GM23338 (cell line): ENCODE measurements at regions not wholly inside any gene's neighbourhood (a gene's known extent, or its start where the extent isn't known, plus 50 kb on each side); places are given as distances from the start of the nearest gene placed in this dataset.

ENCODE experiments used
- ATAC-seq: fragments of 200-7000 bp; cut with Tn5 transposase; 3 replicates; pipeline ENCODE4 v1.9.1; 2020
- DNase-seq: peaks from one replicate; pipeline ENCODE4 v3.0.0-alpha.2; 2015; ENCODE audit warnings: low spot score
- H2AFZ ChIP-seq: fragments of 200-600 bp; sonication (generic); 2 replicates; pipeline ENCODE4 v1.8.0; 2016; ENCODE audit warnings: antibody characterized with exemption, mild to moderate bottlenecking, moderate library complexity
- H3F3A ChIP-seq: fragments of 200-600 bp; sonication (generic); replicated peaks from 2 replicates; pipeline ENCODE4 v1.8.0; 2017; ENCODE audit warnings: antibody characterized with exemption, mixed run types, low read depth
- H3K27ac ChIP-seq: fragments of 200-600 bp; sonication (generic); 2 replicates; pipeline ENCODE4 v1.6.1; 2016; ENCODE audit warnings: low read depth
- H3K27me3 ChIP-seq: fragments of 200-600 bp; sonication (generic); 2 replicates; pipeline ENCODE4 v1.8.0; 2016; ENCODE audit warnings: mild to moderate bottlenecking, mixed run types, moderate library complexity; ENCODE audit not compliant: insufficient read depth
- H3K36me3 ChIP-seq: fragments of 200-600 bp; sonication (generic); 2 replicates; pipeline ENCODE4 v1.8.0; 2016; ENCODE audit warnings: mild to moderate bottlenecking; ENCODE audit not compliant: insufficient read depth
- H3K4me1 ChIP-seq: fragments of 200-600 bp; sonication (generic); 2 replicates; pipeline ENCODE4 v1.8.0; 2016; ENCODE audit warnings: mild to moderate bottlenecking, moderate library complexity; ENCODE audit not compliant: insufficient read depth
- H3K4me2 ChIP-seq: fragments of 200-600 bp; sonication (generic); 2 replicates; pipeline ENCODE4 v1.7.1; 2017; ENCODE audit warnings: mixed run types
- H3K4me3 ChIP-seq: fragments of 200-600 bp; sonication (generic); 2 replicates; pipeline ENCODE4 v1.6.1; 2016; ENCODE audit warnings: mixed run types
- H3K79me2 ChIP-seq: fragments of 200-600 bp; sonication (generic); replicated peaks from 2 replicates; pipeline ENCODE4 v1.8.0; 2017; ENCODE audit warnings: mild to moderate bottlenecking; ENCODE audit not compliant: insufficient read depth
- H3K9me2 ChIP-seq: fragments of 200-600 bp; sonication (generic); 2 replicates; pipeline ENCODE4 v1.8.0; 2017; ENCODE audit not compliant: insufficient read depth
- H4K20me1 ChIP-seq: fragments of 200-600 bp; sonication (generic); replicated peaks from 2 replicates; pipeline ENCODE4 v1.8.0; 2017; ENCODE audit warnings: mild to moderate bottlenecking; ENCODE audit not compliant: insufficient read depth
- H3K27ac Mint-ChIP-seq: 2 replicates; pipeline ENCODE4 v1.8.0; 2020; ENCODE audit warnings: inconsistent platforms, mild to moderate bottlenecking, moderate library complexity, mixed read lengths
- H3K27me3 Mint-ChIP-seq: 3 replicates; pipeline ENCODE4 v1.8.0; 2022; ENCODE audit warnings: low read depth, mild to moderate bottlenecking, moderate library complexity, mixed read lengths, inconsistent platforms; ENCODE audit not compliant: insufficient read depth, poor library complexity
- H3K36me3 Mint-ChIP-seq: 3 replicates; pipeline ENCODE4 v1.8.0; 2021; ENCODE audit warnings: low read depth, mild to moderate bottlenecking, inconsistent platforms, moderate library complexity, mixed read lengths
- H3K4me1 Mint-ChIP-seq: 3 replicates; pipeline ENCODE4 v1.8.0; 2020; ENCODE audit warnings: mild to moderate bottlenecking, inconsistent platforms, mixed read lengths
- H3K4me3 Mint-ChIP-seq: 3 replicates; pipeline ENCODE4 v1.8.0; 2021; ENCODE audit warnings: moderate library complexity, mild to moderate bottlenecking, inconsistent platforms, mixed read lengths
- H3K9me3 Mint-ChIP-seq: 3 replicates; pipeline ENCODE4 v1.8.0; 2020; ENCODE audit warnings: moderate library complexity, mild to moderate bottlenecking, inconsistent platforms, mixed read lengths
- CREB1 ChIP-seq: fragments of 250-450 bp; sonication (Bioruptor Pico); IDR thresholded peaks from 2 replicates; pipeline ENCODE4 v1.5.0; 2020; ENCODE audit warnings: low read depth, mild to moderate bottlenecking, moderate library complexity
- EZH2 ChIP-seq: fragments of 200-600 bp; sonication (generic); IDR thresholded peaks from one replicate; pipeline ENCODE4 v1.8.0; 2017; ENCODE audit warnings: antibody characterized with exemption, mild to moderate bottlenecking, low read depth; ENCODE audit not compliant: unreplicated experiment
- EZH2phosphoT487 ChIP-seq: fragments of 200-600 bp; sonication (generic); IDR thresholded peaks from one replicate; pipeline ENCODE4 v1.8.1; 2018; ENCODE audit warnings: antibody characterized with exemption; ENCODE audit not compliant: unreplicated experiment
- JUNB ChIP-seq: IDR thresholded peaks from one replicate; pipeline ENCODE4 v1.6.1; 2016; ENCODE audit warnings: antibody characterized with exemption; ENCODE audit not compliant: unreplicated experiment
- NANOG ChIP-seq: IDR thresholded peaks from 2 replicates; pipeline ENCODE4 v1.6.1; 2016; ENCODE audit warnings: antibody characterized with exemption, borderline replicate concordance
- POLR2AphosphoS5 ChIP-seq: IDR thresholded peaks from 2 replicates; pipeline ENCODE4 v1.6.1; 2016; ENCODE audit warnings: antibody characterized with exemption, low read depth
- STAT1 ChIP-seq: IDR thresholded peaks from one replicate; pipeline ENCODE4 v1.6.1; 2016; ENCODE audit warnings: antibody characterized with exemption; ENCODE audit not compliant: unreplicated experiment
- ZNF331 ChIP-seq: fragments of 250-450 bp; sonication (Bioruptor Pico); IDR thresholded peaks from 2 replicates; pipeline ENCODE4 v1.5.0; 2020; ENCODE audit warnings: low read depth, mild to moderate bottlenecking, moderate library complexity
- TF ChIP-seq, protein P1 (sequence below): IDR thresholded peaks from 2 replicates; pipeline ENCODE4 v1.6.1; 2016; ENCODE audit warnings: antibody characterized with exemption
- TF ChIP-seq, protein P2 (sequence below): fragments of 250-450 bp; sonication (Bioruptor Pico); IDR thresholded peaks from 2 replicates; pipeline ENCODE4 v1.5.0; 2020; ENCODE audit warnings: mild to moderate bottlenecking, moderate library complexity
- TF ChIP-seq, protein P3 (sequence below), 2 experiments: fragments of 200-600 bp in 1 of 2; sonication (generic) in 1 of 2; conservative IDR thresholded peaks; 2 replicates each; pipeline versions ENCODE4 v1.5.1 to v1.6.1; 2016 to 2017; ENCODE audit warnings: antibody characterized with exemption in 2 of 2, low read depth in 2 of 2, mild to moderate bottlenecking in 2 of 2, moderate library complexity in 1 of 2

DNA sequence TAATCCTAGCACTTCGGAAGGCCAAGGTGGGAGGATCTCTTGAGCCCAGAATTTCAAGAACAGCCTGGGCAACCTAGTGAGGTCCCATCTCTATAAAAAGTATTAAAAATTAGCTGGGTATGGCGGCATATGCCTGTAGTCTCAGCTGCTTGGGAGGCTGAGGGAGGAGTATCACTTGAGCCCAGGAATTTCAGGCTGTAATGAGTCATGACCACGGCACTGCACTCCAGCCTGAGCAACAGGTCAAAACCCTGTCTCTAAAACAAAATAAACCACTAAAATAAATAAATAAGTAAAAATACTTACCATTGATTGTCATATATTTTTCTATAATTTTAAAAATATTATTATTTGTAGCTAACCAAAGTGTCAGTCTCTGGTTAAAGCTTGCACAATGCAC is 315.6 kb upstream of the SMIM31 start:
- Mint-ChIP-seq H3K4me3 (no peak overlapping the region), H3K36me3 (no peaks in the 10 kb centered on the region), H3K9me3 (no peaks in the 10 kb centered on the region), H3K27me3 (no peaks in the 10 kb centered on the region), H3K4me1 (peaks cover 2% of the 10 kb centered on the region; the same call in 2 of the 3 replicates), H3K27ac (no peak overlapping the region)
- DNase-seq (no peak), ATAC-seq (no peak)
- Histone ChIP-seq H3K4me2 (no peak overlapping the region), H3K27me3 (no peaks in the 10 kb centered on the region), H4K20me1 (no peaks in the 10 kb centered on the region), H3K4me1 (no peaks in the 10 kb centered on the region), H3K4me3 (no peak overlapping the region), H3K9me2 (no peaks in the 10 kb centered on the region), H3K79me2 (no peaks in the 10 kb centered on the region), H2AFZ (0 out of 2 replicates have a peak overlapping the region, but pooled peaks have one; percentile 28), H3K27ac (no peak overlapping the region), H3F3A (no peaks in the 10 kb centered on the region), H3K36me3 (no peaks in the 10 kb centered on the region)
- TF ChIP-seq ZNF331 (CRISPR knock-in tag) (no peak), JUNB (no peak), CREB1 (CRISPR knock-in tag) (no peak)

DNA sequence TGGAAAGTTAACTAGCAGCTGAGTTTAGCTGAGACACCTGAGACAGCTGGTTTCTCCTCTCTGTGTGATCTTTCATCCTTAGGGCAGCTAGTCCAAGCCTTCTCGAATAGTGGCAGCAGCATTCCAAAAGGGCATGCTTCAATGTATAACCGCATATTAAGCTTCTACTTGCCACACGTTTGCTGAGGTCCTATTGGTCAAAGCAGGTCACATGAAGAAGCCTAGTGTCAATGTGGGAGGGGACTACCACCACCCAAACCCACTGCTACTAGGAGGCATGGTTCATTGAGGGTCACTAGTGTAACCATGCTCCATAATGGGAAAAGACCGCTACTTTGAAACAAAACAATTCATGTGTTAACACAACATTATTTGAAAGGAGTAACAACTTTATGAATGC is 314.9 kb upstream of the SMIM31 start:
- Histone ChIP-seq H3K79me2 (no peaks in the 10 kb centered on the region), H2AFZ (no peak overlapping the region), H3K36me3 (no peaks in the 10 kb centered on the region), H3K4me3 (no peak overlapping the region), H4K20me1 (no peaks in the 10 kb centered on the region), H3K27ac (no peak overlapping the region), H3F3A (no peaks in the 10 kb centered on the region), H3K9me2 (no peaks in the 10 kb centered on the region), H3K4me1 (no peaks in the 10 kb centered on the region), H3K4me2 (no peak overlapping the region), H3K27me3 (no peaks in the 10 kb centered on the region)
- DNase-seq, result no peak
- Mint-ChIP-seq H3K4me3 (no peak overlapping the region), H3K9me3 (no peaks in the 10 kb centered on the region), H3K27me3 (no peaks in the 10 kb centered on the region), H3K27ac (no peak overlapping the region), H3K36me3 (no peaks in the 10 kb centered on the region), H3K4me1 (peaks cover 2% of the 10 kb centered on the region; the same call in 2 of the 3 replicates)
- no peak for ATAC-seq
- TF ChIP-seq, protein P1, sequence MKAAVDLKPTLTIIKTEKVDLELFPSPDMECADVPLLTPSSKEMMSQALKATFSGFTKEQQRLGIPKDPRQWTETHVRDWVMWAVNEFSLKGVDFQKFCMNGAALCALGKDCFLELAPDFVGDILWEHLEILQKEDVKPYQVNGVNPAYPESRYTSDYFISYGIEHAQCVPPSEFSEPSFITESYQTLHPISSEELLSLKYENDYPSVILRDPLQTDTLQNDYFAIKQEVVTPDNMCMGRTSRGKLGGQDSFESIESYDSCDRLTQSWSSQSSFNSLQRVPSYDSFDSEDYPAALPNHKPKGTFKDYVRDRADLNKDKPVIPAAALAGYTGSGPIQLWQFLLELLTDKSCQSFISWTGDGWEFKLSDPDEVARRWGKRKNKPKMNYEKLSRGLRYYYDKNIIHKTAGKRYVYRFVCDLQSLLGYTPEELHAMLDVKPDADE, result no peak
- TF ChIP-seq NANOG, result no peak
- no peak for TF ChIP-seq EZH2phosphoT487
- no peak for TF ChIP-seq ZNF331 (CRISPR knock-in tag)
- TF ChIP-seq, protein P2, sequence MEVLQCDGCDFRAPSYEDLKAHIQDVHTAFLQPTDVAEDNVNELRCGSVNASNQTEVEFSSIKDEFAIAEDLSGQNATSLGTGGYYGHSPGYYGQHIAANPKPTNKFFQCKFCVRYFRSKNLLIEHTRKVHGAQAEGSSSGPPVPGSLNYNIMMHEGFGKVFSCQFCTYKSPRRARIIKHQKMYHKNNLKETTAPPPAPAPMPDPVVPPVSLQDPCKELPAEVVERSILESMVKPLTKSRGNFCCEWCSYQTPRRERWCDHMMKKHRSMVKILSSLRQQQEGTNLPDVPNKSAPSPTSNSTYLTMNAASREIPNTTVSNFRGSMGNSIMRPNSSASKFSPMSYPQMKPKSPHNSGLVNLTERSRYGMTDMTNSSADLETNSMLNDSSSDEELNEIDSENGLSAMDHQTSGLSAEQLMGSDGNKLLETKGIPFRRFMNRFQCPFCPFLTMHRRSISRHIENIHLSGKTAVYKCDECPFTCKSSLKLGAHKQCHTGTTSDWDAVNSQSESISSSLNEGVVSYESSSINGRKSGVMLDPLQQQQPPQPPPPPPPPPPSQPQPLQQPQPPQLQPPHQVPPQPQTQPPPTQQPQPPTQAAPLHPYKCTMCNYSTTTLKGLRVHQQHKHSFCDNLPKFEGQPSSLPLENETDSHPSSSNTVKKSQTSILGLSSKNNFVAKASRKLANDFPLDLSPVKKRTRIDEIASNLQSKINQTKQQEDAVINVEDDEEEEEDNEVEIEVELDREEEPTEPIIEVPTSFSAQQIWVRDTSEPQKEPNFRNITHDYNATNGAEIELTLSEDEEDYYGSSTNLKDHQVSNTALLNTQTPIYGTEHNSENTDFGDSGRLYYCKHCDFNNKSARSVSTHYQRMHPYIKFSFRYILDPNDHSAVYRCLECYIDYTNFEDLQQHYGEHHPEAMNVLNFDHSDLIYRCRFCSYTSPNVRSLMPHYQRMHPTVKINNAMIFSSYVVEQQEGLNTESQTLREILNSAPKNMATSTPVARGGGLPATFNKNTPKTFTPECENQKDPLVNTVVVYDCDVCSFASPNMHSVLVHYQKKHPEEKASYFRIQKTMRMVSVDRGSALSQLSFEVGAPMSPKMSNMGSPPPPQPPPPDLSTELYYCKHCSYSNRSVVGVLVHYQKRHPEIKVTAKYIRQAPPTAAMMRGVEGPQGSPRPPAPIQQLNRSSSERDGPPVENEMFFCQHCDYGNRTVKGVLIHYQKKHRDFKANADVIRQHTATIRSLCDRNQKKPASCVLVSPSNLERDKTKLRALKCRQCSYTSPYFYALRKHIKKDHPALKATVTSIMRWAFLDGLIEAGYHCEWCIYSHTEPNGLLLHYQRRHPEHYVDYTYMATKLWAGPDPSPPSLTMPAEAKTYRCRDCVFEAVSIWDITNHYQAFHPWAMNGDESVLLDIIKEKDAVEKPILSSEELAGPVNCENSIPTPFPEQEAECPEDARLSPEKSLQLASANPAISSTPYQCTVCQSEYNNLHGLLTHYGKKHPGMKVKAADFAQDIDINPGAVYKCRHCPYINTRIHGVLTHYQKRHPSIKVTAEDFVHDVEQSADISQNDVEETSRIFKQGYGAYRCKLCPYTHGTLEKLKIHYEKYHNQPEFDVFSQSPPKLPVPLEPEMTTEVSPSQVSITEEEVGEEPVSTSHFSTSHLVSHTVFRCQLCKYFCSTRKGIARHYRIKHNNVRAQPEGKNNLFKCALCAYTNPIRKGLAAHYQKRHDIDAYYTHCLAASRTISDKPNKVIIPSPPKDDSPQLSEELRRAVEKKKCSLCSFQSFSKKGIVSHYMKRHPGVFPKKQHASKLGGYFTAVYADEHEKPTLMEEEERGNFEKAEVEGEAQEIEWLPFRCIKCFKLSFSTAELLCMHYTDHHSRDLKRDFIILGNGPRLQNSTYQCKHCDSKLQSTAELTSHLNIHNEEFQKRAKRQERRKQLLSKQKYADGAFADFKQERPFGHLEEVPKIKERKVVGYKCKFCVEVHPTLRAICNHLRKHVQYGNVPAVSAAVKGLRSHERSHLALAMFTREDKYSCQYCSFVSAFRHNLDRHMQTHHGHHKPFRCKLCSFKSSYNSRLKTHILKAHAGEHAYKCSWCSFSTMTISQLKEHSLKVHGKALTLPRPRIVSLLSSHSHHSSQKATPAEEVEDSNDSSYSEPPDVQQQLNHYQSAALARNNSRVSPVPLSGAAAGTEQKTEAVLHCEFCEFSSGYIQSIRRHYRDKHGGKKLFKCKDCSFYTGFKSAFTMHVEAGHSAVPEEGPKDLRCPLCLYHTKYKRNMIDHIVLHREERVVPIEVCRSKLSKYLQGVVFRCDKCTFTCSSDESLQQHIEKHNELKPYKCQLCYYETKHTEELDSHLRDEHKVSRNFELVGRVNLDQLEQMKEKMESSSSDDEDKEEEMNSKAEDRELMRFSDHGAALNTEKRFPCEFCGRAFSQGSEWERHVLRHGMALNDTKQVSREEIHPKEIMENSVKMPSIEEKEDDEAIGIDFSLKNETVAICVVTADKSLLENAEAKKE (CRISPR knock-in tag), result no peak
- no peak for TF ChIP-seq CREB1 (CRISPR knock-in tag)
- TF ChIP-seq STAT1, result no peak
- TF ChIP-seq EZH2, result no peak
- TF ChIP-seq POLR2AphosphoS5, result no peak
- TF ChIP-seq JUNB, result no peak
- TF ChIP-seq, protein P3, sequence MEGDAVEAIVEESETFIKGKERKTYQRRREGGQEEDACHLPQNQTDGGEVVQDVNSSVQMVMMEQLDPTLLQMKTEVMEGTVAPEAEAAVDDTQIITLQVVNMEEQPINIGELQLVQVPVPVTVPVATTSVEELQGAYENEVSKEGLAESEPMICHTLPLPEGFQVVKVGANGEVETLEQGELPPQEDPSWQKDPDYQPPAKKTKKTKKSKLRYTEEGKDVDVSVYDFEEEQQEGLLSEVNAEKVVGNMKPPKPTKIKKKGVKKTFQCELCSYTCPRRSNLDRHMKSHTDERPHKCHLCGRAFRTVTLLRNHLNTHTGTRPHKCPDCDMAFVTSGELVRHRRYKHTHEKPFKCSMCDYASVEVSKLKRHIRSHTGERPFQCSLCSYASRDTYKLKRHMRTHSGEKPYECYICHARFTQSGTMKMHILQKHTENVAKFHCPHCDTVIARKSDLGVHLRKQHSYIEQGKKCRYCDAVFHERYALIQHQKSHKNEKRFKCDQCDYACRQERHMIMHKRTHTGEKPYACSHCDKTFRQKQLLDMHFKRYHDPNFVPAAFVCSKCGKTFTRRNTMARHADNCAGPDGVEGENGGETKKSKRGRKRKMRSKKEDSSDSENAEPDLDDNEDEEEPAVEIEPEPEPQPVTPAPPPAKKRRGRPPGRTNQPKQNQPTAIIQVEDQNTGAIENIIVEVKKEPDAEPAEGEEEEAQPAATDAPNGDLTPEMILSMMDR (conservative IDR thresholded peaks at IDR 0.05; ENCODE audit: low read depth in 2 of 2), result no peak
